IgD-negative memory B cell (primary cell): ENCODE measurements at regions not wholly inside any gene's neighbourhood (a gene's known extent, or its start where the extent isn't known, plus 50 kb on each side); places are given as distances from the start of the nearest gene placed in this dataset.
"Not testable (repeated sequence)": the region's sequence is repeated elsewhere in the genome, so short reads cannot be mapped to it uniquely, and the experiment has no call there.

Experiments
- H3K27ac Mint-ChIP-seq, 3 donors: one replicate each; pipeline ENCODE4 v1.8.0; 2020 to 2022; ENCODE audit warnings: mild to moderate bottlenecking in 3 of 3, mixed read lengths in 3 of 3, moderate library complexity in 1 of 3
- H3K27me3 Mint-ChIP-seq: one replicate; pipeline ENCODE4 v1.8.0; 2021; ENCODE audit warnings: mixed read lengths
- H3K36me3 Mint-ChIP-seq: one replicate; pipeline ENCODE4 v1.8.0; 2020; ENCODE audit warnings: mild to moderate bottlenecking, mixed read lengths
- H3K4me1 Mint-ChIP-seq, 3 donors: one replicate each; pipeline ENCODE4 v1.8.0; 2020 to 2022; ENCODE audit warnings: mixed read lengths in 3 of 3, mild to moderate bottlenecking in 1 of 3
- H3K4me3 Mint-ChIP-seq, 4 donors: one replicate each; pipeline ENCODE4 v1.8.0; 2020 to 2022; ENCODE audit warnings: mild to moderate bottlenecking in 4 of 4, mixed read lengths in 4 of 4, moderate library complexity in 3 of 4
- H3K9me3 Mint-ChIP-seq, 3 donors: one replicate each; pipeline ENCODE4 v1.8.0; 2020 to 2021; ENCODE audit warnings: mixed read lengths in 3 of 3, mild to moderate bottlenecking in 1 of 3

DNA sequence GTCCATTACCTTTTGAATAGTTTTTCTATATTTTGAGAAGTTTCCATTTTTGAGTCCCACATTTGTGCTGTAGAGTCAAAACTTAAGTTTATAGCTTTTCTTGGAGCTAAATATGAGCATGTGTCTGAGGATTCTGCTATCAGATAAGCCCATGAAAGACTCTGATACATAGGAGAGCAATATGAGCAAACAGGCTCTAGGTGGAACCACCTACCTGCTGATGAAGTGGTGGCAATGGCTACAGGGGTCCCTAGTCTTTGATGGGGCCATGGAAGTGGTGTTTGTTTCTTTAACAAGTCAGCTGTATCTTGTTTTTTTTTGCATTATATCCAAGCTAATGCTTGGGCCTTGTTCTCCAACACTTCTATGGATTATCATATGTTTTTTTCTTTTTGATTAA, 1646.8 kb downstream of the KHDRBS2 start:
- H3K36me3 Mint-ChIP-seq, H3K27me3 Mint-ChIP-seq, H3K4me3 Mint-ChIP-seq, H3K27ac Mint-ChIP-seq, H3K4me1 Mint-ChIP-seq: not testable (repeated sequence)
- peaks cover 7 to 28% (median 7%) of the 10 kb centered on the region in 3 donors for H3K9me3 Mint-ChIP-seq
